ENCODE measurements at regions not wholly inside any gene's neighbourhood (a gene's known extent, or its start where the extent isn't known, plus 50 kb on each side); places are given as distances from the start of the nearest gene placed in this dataset.

- CTCF ChIA-PET = interaction anchor here (0.6 kb wide), 1 partner anchor 604 kb away, joined by 3 read pairs; no protein-coding TSS in a partner anchor
- H3K27me3 ChIP-seq (ENCODE audit: insufficient read depth) = no peaks in the 10 kb centered on the region
- H3K9me2 ChIP-seq = no peaks in the 10 kb centered on the region
- no peak overlapping the region for H3K4me2 ChIP-seq
- H3K9me3 ChIP-seq = no peaks in the 10 kb centered on the region
- POLR2A ChIA-PET = no interaction called here
- DNase-seq = no peak
- H4K20me1 ChIP-seq (ENCODE audit: insufficient read depth) = no peaks in the 10 kb centered on the region
- TF ChIP-seq TEAD4 (IDR thresholded peaks at IDR 0.05; ENCODE audit: borderline replicate concordance, insufficient read depth) (no peak), JUND (IDR thresholded peaks at IDR 0.05) (no peak), GABPA (IDR thresholded peaks at IDR 0.05; ENCODE audit: low read depth) (no peak), EP300 (IDR thresholded peaks at IDR 0.05; ENCODE audit: borderline replicate concordance in 1 of 2, low read depth in 1 of 2, low read length in 1 of 2) (no peak), SMC3 (IDR thresholded peaks at IDR 0.05; ENCODE audit: low read depth, low read length) (no peak), GATA2 (CRISPR knock-in tag; IDR thresholded peaks at IDR 0.05) (no peak), ZBTB33 (IDR thresholded peaks at IDR 0.05; ENCODE audit: borderline replicate concordance, low read depth) (no peak), USF1 (IDR thresholded peaks at IDR 0.05; ENCODE audit: borderline replicate concordance, low read depth) (no peak), RCOR1 (IDR thresholded peaks at IDR 0.05; ENCODE audit: low read length) (no peak), CTCF (IDR thresholded peaks at IDR 0.05) (no peak), TCF12 (IDR thresholded peaks at IDR 0.05) (no peak)
- WGBS (ENCODE audit: low lambda C conversion rate) = 4% methylated on average over 1 of the region's 1 CpG
- no peak overlapping the region for H3K4me3 ChIP-seq (ENCODE audit: low read depth in 2 of 2, low read length in 1 of 2)
- H3K27ac ChIP-seq (ENCODE audit: low read depth in 2 of 2, low read length in 1 of 2) = no peak overlapping the region
- no peak overlapping the region for H2AFZ ChIP-seq (ENCODE audit: low read depth)
- H3K4me1 ChIP-seq (ENCODE audit: control insufficient read depth in 1 of 2, insufficient read depth in 2 of 2, low read depth in 1 of 2, low read length in 1 of 2) = no peaks in the 10 kb centered on the region
- H3K36me3 ChIP-seq (replicated peaks in 1 of 2; ENCODE audit: control insufficient read depth in 1 of 2, insufficient read depth in 2 of 2, low read length in 1 of 2) = no peaks in the 10 kb centered on the region
- no peaks in the 10 kb centered on the region for H3F3A ChIP-seq (replicated peaks; ENCODE audit: insufficient read depth)
- no peak overlapping the region for H3K9ac ChIP-seq
- no peaks in the 10 kb centered on the region for H3K79me2 ChIP-seq (ENCODE audit: insufficient read depth)
Measured at GRCh38 chr20:7015257-7015656, 247.8 kb downstream of the BMP2 start.

- Histone ChIP-seq H3K79me2 (ENCODE audit: insufficient read depth) (no peaks in the 10 kb centered on the region), H3K9ac (no peak overlapping the region), H3K4me2 (no peak overlapping the region), H2AFZ (ENCODE audit: low read depth) (no peak overlapping the region), H3K27me3 (ENCODE audit: insufficient read depth) (no peaks in the 10 kb centered on the region), H3K27ac (ENCODE audit: low read depth in 2 of 2, low read length in 1 of 2) (no peak overlapping the region), H3K9me3 (no peaks in the 10 kb centered on the region), H3K36me3 (replicated peaks in 1 of 2; ENCODE audit: control insufficient read depth in 1 of 2, insufficient read depth in 2 of 2, low read length in 1 of 2) (no peaks in the 10 kb centered on the region), H3K9me2 (no peaks in the 10 kb centered on the region), H3K4me1 (ENCODE audit: control insufficient read depth in 1 of 2, insufficient read depth in 2 of 2, low read depth in 1 of 2, low read length in 1 of 2) (no peaks in the 10 kb centered on the region), H3K4me3 (ENCODE audit: low read depth in 2 of 2, low read length in 1 of 2) (no peak overlapping the region), H3F3A (replicated peaks; ENCODE audit: insufficient read depth) (no peaks in the 10 kb centered on the region), H4K20me1 (ENCODE audit: insufficient read depth) (no peaks in the 10 kb centered on the region)
- ChIA-PET POLR2A (no interaction called here), CTCF (no interaction called here)
- 0% methylated on average over 1 of the region's 1 CpG for WGBS (ENCODE audit: low lambda C conversion rate)
- DNase-seq = no peak
- no peak for TF ChIP-seq FOXM1 (IDR thresholded peaks at IDR 0.05; ENCODE audit: low read depth)
- TF ChIP-seq TCF12 (IDR thresholded peaks at IDR 0.05) = no peak
- no peak for TF ChIP-seq USF1 (IDR thresholded peaks at IDR 0.05; ENCODE audit: borderline replicate concordance, low read depth)
- no peak for TF ChIP-seq EZH2phosphoT487 (IDR thresholded peaks at IDR 0.05; ENCODE audit: borderline replicate concordance, low read depth)
- TF ChIP-seq REST (IDR thresholded peaks at IDR 0.05; ENCODE audit: low read depth, low read length) = no peak
- TF ChIP-seq FOXJ3 (CRISPR knock-in tag; IDR thresholded peaks at IDR 0.05) = no peak
- no peak for TF ChIP-seq ELF1 (IDR thresholded peaks at IDR 0.05)
- no peak for TF ChIP-seq CTCF (IDR thresholded peaks at IDR 0.05)
Measured at GRCh38 chr20:7022597-7022996, 255.1 kb downstream of the BMP2 start.
